ENCODE measurements at regions not wholly inside any gene's neighbourhood (a gene's known extent, or its start where the extent isn't known, plus 50 kb on each side); places are given as distances from the start of the nearest gene placed in this dataset.

DNA sequence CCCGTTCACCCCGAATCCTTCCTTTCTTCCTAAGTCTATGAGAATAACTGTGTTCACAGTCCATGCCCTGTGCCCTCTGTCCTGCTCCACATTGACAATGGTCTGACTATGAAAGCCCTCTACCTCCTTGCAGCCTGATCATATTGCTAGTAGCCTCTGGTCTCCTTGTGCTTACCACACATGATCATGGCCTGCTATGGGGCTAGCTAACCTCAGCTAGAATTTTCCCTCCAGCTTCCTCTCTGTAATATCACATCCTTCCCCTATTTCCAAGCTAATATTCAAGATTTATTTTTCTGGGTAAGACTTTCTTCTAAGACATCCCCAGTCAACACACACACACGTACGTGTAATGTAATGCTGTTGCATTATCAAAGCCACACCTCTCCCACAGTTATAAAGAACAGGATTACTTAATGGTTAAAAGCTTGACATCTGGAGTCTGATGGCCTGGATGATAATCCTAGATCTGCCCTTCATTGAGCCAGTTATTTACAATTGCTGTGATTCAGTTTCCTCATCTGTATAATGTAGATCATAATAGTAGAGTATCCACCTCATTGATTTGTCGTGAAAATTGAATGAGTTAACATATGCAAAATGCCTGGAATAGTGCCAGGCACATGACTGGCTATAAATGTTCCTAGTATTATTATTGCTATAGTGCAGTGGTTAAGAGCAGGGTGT, 214.4 kb upstream of the BLID start:
- TF ChIP-seq, protein P1, sequence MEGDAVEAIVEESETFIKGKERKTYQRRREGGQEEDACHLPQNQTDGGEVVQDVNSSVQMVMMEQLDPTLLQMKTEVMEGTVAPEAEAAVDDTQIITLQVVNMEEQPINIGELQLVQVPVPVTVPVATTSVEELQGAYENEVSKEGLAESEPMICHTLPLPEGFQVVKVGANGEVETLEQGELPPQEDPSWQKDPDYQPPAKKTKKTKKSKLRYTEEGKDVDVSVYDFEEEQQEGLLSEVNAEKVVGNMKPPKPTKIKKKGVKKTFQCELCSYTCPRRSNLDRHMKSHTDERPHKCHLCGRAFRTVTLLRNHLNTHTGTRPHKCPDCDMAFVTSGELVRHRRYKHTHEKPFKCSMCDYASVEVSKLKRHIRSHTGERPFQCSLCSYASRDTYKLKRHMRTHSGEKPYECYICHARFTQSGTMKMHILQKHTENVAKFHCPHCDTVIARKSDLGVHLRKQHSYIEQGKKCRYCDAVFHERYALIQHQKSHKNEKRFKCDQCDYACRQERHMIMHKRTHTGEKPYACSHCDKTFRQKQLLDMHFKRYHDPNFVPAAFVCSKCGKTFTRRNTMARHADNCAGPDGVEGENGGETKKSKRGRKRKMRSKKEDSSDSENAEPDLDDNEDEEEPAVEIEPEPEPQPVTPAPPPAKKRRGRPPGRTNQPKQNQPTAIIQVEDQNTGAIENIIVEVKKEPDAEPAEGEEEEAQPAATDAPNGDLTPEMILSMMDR (IDR thresholded peaks at IDR 0.05) = no peak
- TF ChIP-seq EP300 (IDR thresholded peaks at IDR 0.05) = no peak
- TF ChIP-seq POLR2A (IDR thresholded peaks at IDR 0.05) = no peak
- TF ChIP-seq POLR2AphosphoS5 (IDR thresholded peaks at IDR 0.05) = no peak
